ENCODE measurements at regions not wholly inside any gene's neighbourhood (a gene's known extent, or its start where the extent isn't known, plus 50 kb on each side); places are given as distances from the start of the nearest gene placed in this dataset.

DNA sequence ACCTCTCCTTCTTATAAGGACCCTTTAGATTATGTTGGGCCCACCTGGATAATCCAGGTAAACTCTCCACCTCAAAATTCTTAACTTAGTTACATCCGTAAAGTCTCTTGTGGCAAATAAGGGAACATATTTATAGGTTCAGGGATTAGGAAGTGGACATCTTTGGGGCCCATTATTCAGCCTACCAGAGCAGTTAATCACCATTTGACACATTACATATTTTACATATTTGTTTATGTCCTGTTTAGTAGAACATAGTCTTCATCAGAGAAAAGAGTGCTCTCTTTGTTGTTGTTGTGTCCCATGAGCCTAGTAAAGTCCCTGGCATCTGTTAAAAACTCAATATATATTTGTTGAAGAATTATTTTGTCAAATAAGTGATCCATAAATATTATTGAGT lies 134.0 kb upstream of the SPATS2L start:
- TF ChIP-seq, protein P1, sequence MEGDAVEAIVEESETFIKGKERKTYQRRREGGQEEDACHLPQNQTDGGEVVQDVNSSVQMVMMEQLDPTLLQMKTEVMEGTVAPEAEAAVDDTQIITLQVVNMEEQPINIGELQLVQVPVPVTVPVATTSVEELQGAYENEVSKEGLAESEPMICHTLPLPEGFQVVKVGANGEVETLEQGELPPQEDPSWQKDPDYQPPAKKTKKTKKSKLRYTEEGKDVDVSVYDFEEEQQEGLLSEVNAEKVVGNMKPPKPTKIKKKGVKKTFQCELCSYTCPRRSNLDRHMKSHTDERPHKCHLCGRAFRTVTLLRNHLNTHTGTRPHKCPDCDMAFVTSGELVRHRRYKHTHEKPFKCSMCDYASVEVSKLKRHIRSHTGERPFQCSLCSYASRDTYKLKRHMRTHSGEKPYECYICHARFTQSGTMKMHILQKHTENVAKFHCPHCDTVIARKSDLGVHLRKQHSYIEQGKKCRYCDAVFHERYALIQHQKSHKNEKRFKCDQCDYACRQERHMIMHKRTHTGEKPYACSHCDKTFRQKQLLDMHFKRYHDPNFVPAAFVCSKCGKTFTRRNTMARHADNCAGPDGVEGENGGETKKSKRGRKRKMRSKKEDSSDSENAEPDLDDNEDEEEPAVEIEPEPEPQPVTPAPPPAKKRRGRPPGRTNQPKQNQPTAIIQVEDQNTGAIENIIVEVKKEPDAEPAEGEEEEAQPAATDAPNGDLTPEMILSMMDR (IDR thresholded peaks at IDR 0.05): no peak
- no peak for TF ChIP-seq ZFX (IDR thresholded peaks at IDR 0.05; ENCODE audit: borderline replicate concordance)
